ENCODE measurements at regions not wholly inside any gene's neighbourhood (a gene's known extent, or its start where the extent isn't known, plus 50 kb on each side); places are given as distances from the start of the nearest gene placed in this dataset.

DNA sequence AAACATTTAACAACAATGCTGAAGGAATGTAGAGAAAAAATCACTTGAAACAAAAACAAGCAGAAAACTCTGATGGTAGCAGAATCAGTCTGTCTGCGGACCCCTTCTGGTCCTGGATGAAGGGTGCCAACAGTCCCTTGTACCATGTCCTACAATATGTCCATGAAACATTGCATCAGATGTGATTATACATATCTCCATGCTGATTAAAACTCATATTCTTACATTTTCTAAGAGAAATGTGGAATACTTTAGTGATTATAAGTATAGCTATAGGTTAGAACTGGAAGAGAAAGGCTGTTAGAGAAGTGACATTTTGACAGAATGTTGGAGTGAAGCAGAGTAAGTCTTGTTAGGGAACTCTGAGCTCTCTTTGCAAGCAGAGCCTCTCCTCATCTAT is 286.1 kb downstream of the SH3GL2 start:
- TF ChIP-seq CTCF (IDR thresholded peaks at IDR 0.05), result no peak
- TF ChIP-seq POLR2A (IDR thresholded peaks at IDR 0.05), result no peak
- no peak for TF ChIP-seq POLR2AphosphoS5 (IDR thresholded peaks at IDR 0.05)

Data from prostate gland (tissue), 2 donors.